GM23338 (cell line): ENCODE measurements at regions not wholly inside any gene's neighbourhood (a gene's known extent, or its start where the extent isn't known, plus 50 kb on each side); places are given as distances from the start of the nearest gene placed in this dataset.

ENCODE experiments used
- ATAC-seq: fragments of 200-7000 bp; cut with Tn5 transposase; 3 replicates; pipeline ENCODE4 v1.9.1; 2020
- DNase-seq: peaks from one replicate; pipeline ENCODE4 v3.0.0-alpha.2; 2015; ENCODE audit warnings: low spot score
- H2AFZ ChIP-seq: fragments of 200-600 bp; sonication (generic); 2 replicates; pipeline ENCODE4 v1.8.0; 2016; ENCODE audit warnings: antibody characterized with exemption, mild to moderate bottlenecking, moderate library complexity
- H3F3A ChIP-seq: fragments of 200-600 bp; sonication (generic); replicated peaks from 2 replicates; pipeline ENCODE4 v1.8.0; 2017; ENCODE audit warnings: antibody characterized with exemption, mixed run types, low read depth
- H3K27ac ChIP-seq: fragments of 200-600 bp; sonication (generic); 2 replicates; pipeline ENCODE4 v1.6.1; 2016; ENCODE audit warnings: low read depth
- H3K27me3 ChIP-seq: fragments of 200-600 bp; sonication (generic); 2 replicates; pipeline ENCODE4 v1.8.0; 2016; ENCODE audit warnings: mild to moderate bottlenecking, mixed run types, moderate library complexity; ENCODE audit not compliant: insufficient read depth
- H3K36me3 ChIP-seq: fragments of 200-600 bp; sonication (generic); 2 replicates; pipeline ENCODE4 v1.8.0; 2016; ENCODE audit warnings: mild to moderate bottlenecking; ENCODE audit not compliant: insufficient read depth
- H3K4me1 ChIP-seq: fragments of 200-600 bp; sonication (generic); 2 replicates; pipeline ENCODE4 v1.8.0; 2016; ENCODE audit warnings: mild to moderate bottlenecking, moderate library complexity; ENCODE audit not compliant: insufficient read depth
- H3K4me2 ChIP-seq: fragments of 200-600 bp; sonication (generic); 2 replicates; pipeline ENCODE4 v1.7.1; 2017; ENCODE audit warnings: mixed run types
- H3K4me3 ChIP-seq: fragments of 200-600 bp; sonication (generic); 2 replicates; pipeline ENCODE4 v1.6.1; 2016; ENCODE audit warnings: mixed run types
- H3K79me2 ChIP-seq: fragments of 200-600 bp; sonication (generic); replicated peaks from 2 replicates; pipeline ENCODE4 v1.8.0; 2017; ENCODE audit warnings: mild to moderate bottlenecking; ENCODE audit not compliant: insufficient read depth
- H3K9me2 ChIP-seq: fragments of 200-600 bp; sonication (generic); 2 replicates; pipeline ENCODE4 v1.8.0; 2017; ENCODE audit not compliant: insufficient read depth
- H4K20me1 ChIP-seq: fragments of 200-600 bp; sonication (generic); replicated peaks from 2 replicates; pipeline ENCODE4 v1.8.0; 2017; ENCODE audit warnings: mild to moderate bottlenecking; ENCODE audit not compliant: insufficient read depth
- H3K27ac Mint-ChIP-seq: 2 replicates; pipeline ENCODE4 v1.8.0; 2020; ENCODE audit warnings: inconsistent platforms, mild to moderate bottlenecking, moderate library complexity, mixed read lengths
- H3K27me3 Mint-ChIP-seq: 3 replicates; pipeline ENCODE4 v1.8.0; 2022; ENCODE audit warnings: low read depth, mild to moderate bottlenecking, moderate library complexity, mixed read lengths, inconsistent platforms; ENCODE audit not compliant: insufficient read depth, poor library complexity
- H3K36me3 Mint-ChIP-seq: 3 replicates; pipeline ENCODE4 v1.8.0; 2021; ENCODE audit warnings: low read depth, mild to moderate bottlenecking, inconsistent platforms, moderate library complexity, mixed read lengths
- H3K4me1 Mint-ChIP-seq: 3 replicates; pipeline ENCODE4 v1.8.0; 2020; ENCODE audit warnings: mild to moderate bottlenecking, inconsistent platforms, mixed read lengths
- H3K4me3 Mint-ChIP-seq: 3 replicates; pipeline ENCODE4 v1.8.0; 2021; ENCODE audit warnings: moderate library complexity, mild to moderate bottlenecking, inconsistent platforms, mixed read lengths
- H3K9me3 Mint-ChIP-seq: 3 replicates; pipeline ENCODE4 v1.8.0; 2020; ENCODE audit warnings: moderate library complexity, mild to moderate bottlenecking, inconsistent platforms, mixed read lengths
- CREB1 ChIP-seq: fragments of 250-450 bp; sonication (Bioruptor Pico); IDR thresholded peaks from 2 replicates; pipeline ENCODE4 v1.5.0; 2020; ENCODE audit warnings: low read depth, mild to moderate bottlenecking, moderate library complexity
- EZH2 ChIP-seq: fragments of 200-600 bp; sonication (generic); IDR thresholded peaks from one replicate; pipeline ENCODE4 v1.8.0; 2017; ENCODE audit warnings: antibody characterized with exemption, mild to moderate bottlenecking, low read depth; ENCODE audit not compliant: unreplicated experiment
- EZH2phosphoT487 ChIP-seq: fragments of 200-600 bp; sonication (generic); IDR thresholded peaks from one replicate; pipeline ENCODE4 v1.8.1; 2018; ENCODE audit warnings: antibody characterized with exemption; ENCODE audit not compliant: unreplicated experiment
- JUNB ChIP-seq: IDR thresholded peaks from one replicate; pipeline ENCODE4 v1.6.1; 2016; ENCODE audit warnings: antibody characterized with exemption; ENCODE audit not compliant: unreplicated experiment
- NANOG ChIP-seq: IDR thresholded peaks from 2 replicates; pipeline ENCODE4 v1.6.1; 2016; ENCODE audit warnings: antibody characterized with exemption, borderline replicate concordance
- STAT1 ChIP-seq: IDR thresholded peaks from one replicate; pipeline ENCODE4 v1.6.1; 2016; ENCODE audit warnings: antibody characterized with exemption; ENCODE audit not compliant: unreplicated experiment
- ZNF114 ChIP-seq: fragments of 250-450 bp; sonication (Bioruptor Pico); IDR thresholded peaks from 2 replicates; pipeline ENCODE4 v1.5.0; 2020; ENCODE audit warnings: mild to moderate bottlenecking, moderate library complexity
- ZNF331 ChIP-seq: fragments of 250-450 bp; sonication (Bioruptor Pico); IDR thresholded peaks from 2 replicates; pipeline ENCODE4 v1.5.0; 2020; ENCODE audit warnings: low read depth, mild to moderate bottlenecking, moderate library complexity
- TF ChIP-seq, protein P1 (sequence below): IDR thresholded peaks from 2 replicates; pipeline ENCODE4 v1.6.1; 2016; ENCODE audit warnings: antibody characterized with exemption
- TF ChIP-seq, protein P2 (sequence below): fragments of 250-450 bp; sonication (Bioruptor Pico); IDR thresholded peaks from 2 replicates; pipeline ENCODE4 v1.5.0; 2020; ENCODE audit warnings: mild to moderate bottlenecking, moderate library complexity
- TF ChIP-seq, protein P3 (sequence below), 2 experiments: fragments of 200-600 bp in 1 of 2; sonication (generic) in 1 of 2; conservative IDR thresholded peaks; 2 replicates each; pipeline versions ENCODE4 v1.5.1 to v1.6.1; 2016 to 2017; ENCODE audit warnings: antibody characterized with exemption in 2 of 2, low read depth in 2 of 2, mild to moderate bottlenecking in 2 of 2, moderate library complexity in 1 of 2

DNA sequence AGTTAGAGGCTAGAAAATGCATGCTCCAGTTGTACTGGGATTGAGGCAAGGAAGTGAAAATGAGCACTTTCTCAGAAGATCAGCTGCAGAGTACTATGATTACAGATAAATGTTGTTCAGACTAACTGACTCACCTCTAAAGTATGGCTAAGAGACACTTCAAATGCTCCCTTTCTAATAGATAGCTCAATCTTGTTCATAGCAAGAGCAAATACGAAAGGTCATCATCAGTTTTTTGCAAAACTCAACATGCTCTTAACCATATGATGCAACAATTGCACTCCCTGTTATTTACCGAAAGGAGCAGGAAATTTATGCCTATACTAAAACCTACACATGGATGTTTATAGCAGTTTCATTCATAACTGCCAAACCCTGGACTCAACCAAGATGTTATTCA, 838.4 kb upstream of the INTU start:
- Mint-ChIP-seq H3K27ac (no peak overlapping the region), H3K27me3 (no peaks in the 10 kb centered on the region), H3K9me3 (no peaks in the 10 kb centered on the region), H3K4me3 (no peak overlapping the region), H3K36me3 (no peaks in the 10 kb centered on the region), H3K4me1 (no peaks in the 10 kb centered on the region)
- no peak overlapping the region for H3K4me2 ChIP-seq
- H3K27ac ChIP-seq = no peak overlapping the region
- no peaks in the 10 kb centered on the region for H3K9me2 ChIP-seq
- H2AFZ ChIP-seq = no peak overlapping the region
- no peaks in the 10 kb centered on the region for H3F3A ChIP-seq
- no peak for ATAC-seq
- peaks cover 1% of the 10 kb centered on the region; the same call in 1 of the 2 replicates for H3K4me1 ChIP-seq
- no peak for TF ChIP-seq NANOG
- TF ChIP-seq, protein P1, sequence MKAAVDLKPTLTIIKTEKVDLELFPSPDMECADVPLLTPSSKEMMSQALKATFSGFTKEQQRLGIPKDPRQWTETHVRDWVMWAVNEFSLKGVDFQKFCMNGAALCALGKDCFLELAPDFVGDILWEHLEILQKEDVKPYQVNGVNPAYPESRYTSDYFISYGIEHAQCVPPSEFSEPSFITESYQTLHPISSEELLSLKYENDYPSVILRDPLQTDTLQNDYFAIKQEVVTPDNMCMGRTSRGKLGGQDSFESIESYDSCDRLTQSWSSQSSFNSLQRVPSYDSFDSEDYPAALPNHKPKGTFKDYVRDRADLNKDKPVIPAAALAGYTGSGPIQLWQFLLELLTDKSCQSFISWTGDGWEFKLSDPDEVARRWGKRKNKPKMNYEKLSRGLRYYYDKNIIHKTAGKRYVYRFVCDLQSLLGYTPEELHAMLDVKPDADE = no peak
- no peak for TF ChIP-seq JUNB
- TF ChIP-seq CREB1 = no peak
- TF ChIP-seq ZNF114 (CRISPR knock-in tag) = no peak
- TF ChIP-seq ZNF331 (CRISPR knock-in tag) = no peak
- TF ChIP-seq EZH2 = no peak
- no peak for TF ChIP-seq STAT1
- no peak overlapping the region for H3K4me3 ChIP-seq
- no peaks in the 10 kb centered on the region for H3K27me3 ChIP-seq
- no peaks in the 10 kb centered on the region for H3K79me2 ChIP-seq
- H4K20me1 ChIP-seq = no peaks in the 10 kb centered on the region
- DNase-seq = no peak
- H3K36me3 ChIP-seq = no peaks in the 10 kb centered on the region

DNA sequence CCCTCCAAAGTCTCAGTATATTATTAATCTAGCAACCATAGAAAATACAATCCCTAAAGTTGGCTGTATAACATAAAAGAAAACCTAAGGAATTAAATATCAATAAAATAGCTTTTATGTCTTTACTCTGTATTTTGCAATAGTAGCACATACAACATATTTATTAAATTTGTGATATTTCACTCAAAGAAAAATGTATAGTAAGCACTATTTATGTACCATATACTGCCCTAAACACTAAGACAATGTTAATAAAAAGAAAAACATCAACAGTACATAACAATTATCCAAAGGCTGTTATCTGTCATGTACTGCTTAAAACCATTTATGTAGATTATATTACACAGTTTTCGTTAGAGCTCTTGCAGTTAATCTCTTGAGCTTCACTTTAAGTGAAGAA, 834.5 kb upstream of the INTU start:
- H3K27ac ChIP-seq = no peak overlapping the region
- no peak for ATAC-seq
- H3K79me2 ChIP-seq = no peaks in the 10 kb centered on the region
- H3K36me3 Mint-ChIP-seq = no peaks in the 10 kb centered on the region
- peaks cover 13% of the 10 kb centered on the region for H3K4me1 ChIP-seq
- H3K9me2 ChIP-seq = no peaks in the 10 kb centered on the region
- H4K20me1 ChIP-seq = no peaks in the 10 kb centered on the region
- no peaks in the 10 kb centered on the region for H3K36me3 ChIP-seq
- no peaks in the 10 kb centered on the region for H3K27me3 Mint-ChIP-seq
- peaks cover 8% of the 10 kb centered on the region for H3K4me1 Mint-ChIP-seq
- no peak for DNase-seq
- no peak overlapping the region for H3K27ac Mint-ChIP-seq
- H3K27me3 ChIP-seq = no peaks in the 10 kb centered on the region
- no peak overlapping the region for H2AFZ ChIP-seq
- H3F3A ChIP-seq = no peaks in the 10 kb centered on the region
- H3K4me3 Mint-ChIP-seq = no peak overlapping the region
- no peak overlapping the region for H3K4me2 ChIP-seq
- H3K4me3 ChIP-seq = no peak overlapping the region
- H3K9me3 Mint-ChIP-seq = no peaks in the 10 kb centered on the region
- TF ChIP-seq, protein P1 = no peak
- no peak for TF ChIP-seq EZH2phosphoT487
- no peak for TF ChIP-seq ZNF114 (CRISPR knock-in tag)
- TF ChIP-seq ZNF331 (CRISPR knock-in tag) = no peak
- TF ChIP-seq, protein P2, sequence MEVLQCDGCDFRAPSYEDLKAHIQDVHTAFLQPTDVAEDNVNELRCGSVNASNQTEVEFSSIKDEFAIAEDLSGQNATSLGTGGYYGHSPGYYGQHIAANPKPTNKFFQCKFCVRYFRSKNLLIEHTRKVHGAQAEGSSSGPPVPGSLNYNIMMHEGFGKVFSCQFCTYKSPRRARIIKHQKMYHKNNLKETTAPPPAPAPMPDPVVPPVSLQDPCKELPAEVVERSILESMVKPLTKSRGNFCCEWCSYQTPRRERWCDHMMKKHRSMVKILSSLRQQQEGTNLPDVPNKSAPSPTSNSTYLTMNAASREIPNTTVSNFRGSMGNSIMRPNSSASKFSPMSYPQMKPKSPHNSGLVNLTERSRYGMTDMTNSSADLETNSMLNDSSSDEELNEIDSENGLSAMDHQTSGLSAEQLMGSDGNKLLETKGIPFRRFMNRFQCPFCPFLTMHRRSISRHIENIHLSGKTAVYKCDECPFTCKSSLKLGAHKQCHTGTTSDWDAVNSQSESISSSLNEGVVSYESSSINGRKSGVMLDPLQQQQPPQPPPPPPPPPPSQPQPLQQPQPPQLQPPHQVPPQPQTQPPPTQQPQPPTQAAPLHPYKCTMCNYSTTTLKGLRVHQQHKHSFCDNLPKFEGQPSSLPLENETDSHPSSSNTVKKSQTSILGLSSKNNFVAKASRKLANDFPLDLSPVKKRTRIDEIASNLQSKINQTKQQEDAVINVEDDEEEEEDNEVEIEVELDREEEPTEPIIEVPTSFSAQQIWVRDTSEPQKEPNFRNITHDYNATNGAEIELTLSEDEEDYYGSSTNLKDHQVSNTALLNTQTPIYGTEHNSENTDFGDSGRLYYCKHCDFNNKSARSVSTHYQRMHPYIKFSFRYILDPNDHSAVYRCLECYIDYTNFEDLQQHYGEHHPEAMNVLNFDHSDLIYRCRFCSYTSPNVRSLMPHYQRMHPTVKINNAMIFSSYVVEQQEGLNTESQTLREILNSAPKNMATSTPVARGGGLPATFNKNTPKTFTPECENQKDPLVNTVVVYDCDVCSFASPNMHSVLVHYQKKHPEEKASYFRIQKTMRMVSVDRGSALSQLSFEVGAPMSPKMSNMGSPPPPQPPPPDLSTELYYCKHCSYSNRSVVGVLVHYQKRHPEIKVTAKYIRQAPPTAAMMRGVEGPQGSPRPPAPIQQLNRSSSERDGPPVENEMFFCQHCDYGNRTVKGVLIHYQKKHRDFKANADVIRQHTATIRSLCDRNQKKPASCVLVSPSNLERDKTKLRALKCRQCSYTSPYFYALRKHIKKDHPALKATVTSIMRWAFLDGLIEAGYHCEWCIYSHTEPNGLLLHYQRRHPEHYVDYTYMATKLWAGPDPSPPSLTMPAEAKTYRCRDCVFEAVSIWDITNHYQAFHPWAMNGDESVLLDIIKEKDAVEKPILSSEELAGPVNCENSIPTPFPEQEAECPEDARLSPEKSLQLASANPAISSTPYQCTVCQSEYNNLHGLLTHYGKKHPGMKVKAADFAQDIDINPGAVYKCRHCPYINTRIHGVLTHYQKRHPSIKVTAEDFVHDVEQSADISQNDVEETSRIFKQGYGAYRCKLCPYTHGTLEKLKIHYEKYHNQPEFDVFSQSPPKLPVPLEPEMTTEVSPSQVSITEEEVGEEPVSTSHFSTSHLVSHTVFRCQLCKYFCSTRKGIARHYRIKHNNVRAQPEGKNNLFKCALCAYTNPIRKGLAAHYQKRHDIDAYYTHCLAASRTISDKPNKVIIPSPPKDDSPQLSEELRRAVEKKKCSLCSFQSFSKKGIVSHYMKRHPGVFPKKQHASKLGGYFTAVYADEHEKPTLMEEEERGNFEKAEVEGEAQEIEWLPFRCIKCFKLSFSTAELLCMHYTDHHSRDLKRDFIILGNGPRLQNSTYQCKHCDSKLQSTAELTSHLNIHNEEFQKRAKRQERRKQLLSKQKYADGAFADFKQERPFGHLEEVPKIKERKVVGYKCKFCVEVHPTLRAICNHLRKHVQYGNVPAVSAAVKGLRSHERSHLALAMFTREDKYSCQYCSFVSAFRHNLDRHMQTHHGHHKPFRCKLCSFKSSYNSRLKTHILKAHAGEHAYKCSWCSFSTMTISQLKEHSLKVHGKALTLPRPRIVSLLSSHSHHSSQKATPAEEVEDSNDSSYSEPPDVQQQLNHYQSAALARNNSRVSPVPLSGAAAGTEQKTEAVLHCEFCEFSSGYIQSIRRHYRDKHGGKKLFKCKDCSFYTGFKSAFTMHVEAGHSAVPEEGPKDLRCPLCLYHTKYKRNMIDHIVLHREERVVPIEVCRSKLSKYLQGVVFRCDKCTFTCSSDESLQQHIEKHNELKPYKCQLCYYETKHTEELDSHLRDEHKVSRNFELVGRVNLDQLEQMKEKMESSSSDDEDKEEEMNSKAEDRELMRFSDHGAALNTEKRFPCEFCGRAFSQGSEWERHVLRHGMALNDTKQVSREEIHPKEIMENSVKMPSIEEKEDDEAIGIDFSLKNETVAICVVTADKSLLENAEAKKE = no peak
- no peak for TF ChIP-seq JUNB
- no peak for TF ChIP-seq NANOG
- TF ChIP-seq STAT1 = no peak
- TF ChIP-seq EZH2 = no peak
- TF ChIP-seq, protein P3, sequence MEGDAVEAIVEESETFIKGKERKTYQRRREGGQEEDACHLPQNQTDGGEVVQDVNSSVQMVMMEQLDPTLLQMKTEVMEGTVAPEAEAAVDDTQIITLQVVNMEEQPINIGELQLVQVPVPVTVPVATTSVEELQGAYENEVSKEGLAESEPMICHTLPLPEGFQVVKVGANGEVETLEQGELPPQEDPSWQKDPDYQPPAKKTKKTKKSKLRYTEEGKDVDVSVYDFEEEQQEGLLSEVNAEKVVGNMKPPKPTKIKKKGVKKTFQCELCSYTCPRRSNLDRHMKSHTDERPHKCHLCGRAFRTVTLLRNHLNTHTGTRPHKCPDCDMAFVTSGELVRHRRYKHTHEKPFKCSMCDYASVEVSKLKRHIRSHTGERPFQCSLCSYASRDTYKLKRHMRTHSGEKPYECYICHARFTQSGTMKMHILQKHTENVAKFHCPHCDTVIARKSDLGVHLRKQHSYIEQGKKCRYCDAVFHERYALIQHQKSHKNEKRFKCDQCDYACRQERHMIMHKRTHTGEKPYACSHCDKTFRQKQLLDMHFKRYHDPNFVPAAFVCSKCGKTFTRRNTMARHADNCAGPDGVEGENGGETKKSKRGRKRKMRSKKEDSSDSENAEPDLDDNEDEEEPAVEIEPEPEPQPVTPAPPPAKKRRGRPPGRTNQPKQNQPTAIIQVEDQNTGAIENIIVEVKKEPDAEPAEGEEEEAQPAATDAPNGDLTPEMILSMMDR (conservative IDR thresholded peaks at IDR 0.05; ENCODE audit: low read depth in 2 of 2) = no peak
